Esophagus squamous epithelium (tissue), 5 donors: ENCODE measurements at regions not wholly inside any gene's neighbourhood (a gene's known extent, or its start where the extent isn't known, plus 50 kb on each side); places are given as distances from the start of the nearest gene placed in this dataset.

ENCODE experiments used
- DNase-seq: peaks from one replicate; lab custom pipeline; 2025; lab: John Stamatoyannopoulos, UW
- H3K27ac ChIP-seq, 4 donors: fragments of 200-600 bp; sonication (generic); one replicate each; pipeline ENCODE4 v1.5.1; 2016 to 2019; ENCODE audit warnings: mild to moderate bottlenecking in 1 of 4
- H3K27me3 ChIP-seq, 4 donors: fragments of 200-600 bp; sonication (generic); 1 replicate in 3 of 4; 2 replicates in 1 of 4; pipeline versions ENCODE4 v1.5.1 to v1.6.0; 2017 to 2021; ENCODE audit warnings: antibody characterized with exemption in 1 of 4
- H3K36me3 ChIP-seq, 3 donors: fragments of 200-600 bp; sonication (generic); one replicate each; pipeline ENCODE4 v1.5.1; 2016 to 2019
- H3K4me1 ChIP-seq, 3 donors: fragments of 200-600 bp; sonication (generic); one replicate each; pipeline ENCODE4 v1.5.1; 2017 to 2019
- H3K4me3 ChIP-seq, 4 donors: fragments of 200-600 bp; sonication (generic); 1 replicate in 3 of 4; 2 replicates in 1 of 4; pipeline ENCODE4 v1.5.1; 2016 to 2019; ENCODE audit warnings: mild to moderate bottlenecking in 2 of 4, moderate library complexity in 1 of 4
- H3K9me3 ChIP-seq, 3 donors: fragments of 200-600 bp; sonication (generic); one replicate each; pipeline ENCODE4 v1.5.1; 2016 to 2019
- CTCF ChIP-seq, 6 experiments: fragments of 450-650 bp in 4 of 6; fragments of 200-600 bp in 2 of 6; sonication (generic) in 2 of 6; IDR thresholded peaks; one replicate each; pipeline ENCODE4 v1.5.1; 2016 to 2019; ENCODE audit warnings: antibody characterized with exemption in 6 of 6, mild to moderate bottlenecking in 4 of 6, moderate library complexity in 4 of 6
- POLR2A ChIP-seq, 4 donors: fragments of 450-650 bp; IDR thresholded peaks; one replicate each; pipeline ENCODE4 v1.6.1; 2017; ENCODE audit warnings: antibody characterized with exemption in 4 of 4, mild to moderate bottlenecking in 4 of 4, moderate library complexity in 3 of 4
- WGBS, 2 donors: methylation state at CpG; one replicate each; pipeline ENCODE4 v1.1.5; 2018; 5-methylcytosine and 5-hydroxymethylcytosine counted together
- intact Hi-C: fragments of 100-400 bp; cut with DNase I; formaldehyde crosslinking; loops from one replicate; pipeline ENCODE4 v1.15.0; 2022
- donor health status: DM: yes; HTN: yes; CAD: no.

GRCh38 chr4:12145106-12145505, 716.4 kb upstream of the HS3ST1 start:
- 66 to 69% methylated on average over 2 of the region's 2 CpGs for WGBS, 2 donors
- H3K9me3 ChIP-seq = no peaks in the 10 kb centered on the region
- no peaks in the 10 kb centered on the region for H3K36me3 ChIP-seq
- intact Hi-C loops = no loop called here
- H3K27me3 ChIP-seq = no peaks in the 10 kb centered on the region
- no peak overlapping the region for H3K27ac ChIP-seq
- no peak for DNase-seq
- no peak for TF ChIP-seq POLR2A (IDR thresholded peaks at IDR 0.05)
- TF ChIP-seq CTCF (IDR thresholded peaks at IDR 0.05) = no peak
- H3K4me3 ChIP-seq = no peak overlapping the region
- H3K4me1 ChIP-seq = no peaks in the 10 kb centered on the region

GRCh38 chr4:12144051-12144450, 715.4 kb upstream of the HS3ST1 start:
- no peak overlapping the region for H3K27ac ChIP-seq
- no peaks in the 10 kb centered on the region for H3K27me3 ChIP-seq
- TF ChIP-seq CTCF (IDR thresholded peaks at IDR 0.05) = no peak
- no peaks in the 10 kb centered on the region for H3K4me1 ChIP-seq
- DNase-seq = no peak
- 45 to 54% methylated on average over 2 of the region's 2 CpGs for WGBS, 2 donors
- H3K9me3 ChIP-seq = no peaks in the 10 kb centered on the region
- no peaks in the 10 kb centered on the region for H3K36me3 ChIP-seq
- intact Hi-C loops = no loop called here
- no peak overlapping the region for H3K4me3 ChIP-seq

GRCh38 chr4:12140864-12141263, 712.2 kb upstream of the HS3ST1 start:
- Histone ChIP-seq H3K4me3 (no peak overlapping the region), H3K4me1 (no peaks in the 10 kb centered on the region), H3K27ac (no peak overlapping the region), H3K36me3 (no peaks in the 10 kb centered on the region), H3K27me3 (no peaks in the 10 kb centered on the region), H3K9me3 (no peaks in the 10 kb centered on the region)
- no peak for DNase-seq
- intact Hi-C loops = no loop called here
- TF ChIP-seq POLR2A (IDR thresholded peaks at IDR 0.05) = no peak
- TF ChIP-seq CTCF (IDR thresholded peaks at IDR 0.05) = no peak

GRCh38 chr4:12139296-12139695, 710.6 kb upstream of the HS3ST1 start:
- intact Hi-C loops = no loop called here
- no peaks in the 10 kb centered on the region for H3K36me3 ChIP-seq
- WGBS, 2 donors = 54 to 61% methylated on average over 3 of the region's 3 CpGs
- TF ChIP-seq POLR2A (IDR thresholded peaks at IDR 0.05) = no peak
- TF ChIP-seq CTCF (IDR thresholded peaks at IDR 0.05) = no peak
- H3K4me1 ChIP-seq = no peaks in the 10 kb centered on the region
- no peaks in the 10 kb centered on the region for H3K9me3 ChIP-seq
- no peak overlapping the region for H3K4me3 ChIP-seq
- H3K27me3 ChIP-seq = no peaks in the 10 kb centered on the region
- H3K27ac ChIP-seq = no peak overlapping the region
- no peak for DNase-seq

GRCh38 chr4:12138488-12138887, 709.8 kb upstream of the HS3ST1 start:
- no peak overlapping the region for H3K27ac ChIP-seq
- H3K36me3 ChIP-seq = no peaks in the 10 kb centered on the region
- H3K4me3 ChIP-seq = no peak overlapping the region
- peaks cover 0 to 4% (median 0%) of the 10 kb centered on the region in 3 donors for H3K9me3 ChIP-seq
- intact Hi-C loops = no loop called here
- 25 to 38% methylated on average over 1 of the region's 1 CpG for WGBS, 2 donors
- no peaks in the 10 kb centered on the region for H3K4me1 ChIP-seq
- TF ChIP-seq CTCF (IDR thresholded peaks at IDR 0.05) (no peak), POLR2A (IDR thresholded peaks at IDR 0.05) (no peak)
- DNase-seq = no peak
- no peaks in the 10 kb centered on the region for H3K27me3 ChIP-seq
